OCI-LY7 (cell line): ENCODE measurements at regions not wholly inside any gene's neighbourhood (a gene's known extent, or its start where the extent isn't known, plus 50 kb on each side); places are given as distances from the start of the nearest gene placed in this dataset. TPM values are rescaled to one million over a fixed set of nuclear protein-coding genes. Genes with fewer than 3 reads are reported as not detected.

Experiments used
- small RNA-seq: library from RNA; depleted of rRNA; stranded (forward); fragments of <200 nt; gene quantifications from one replicate; pipeline ENCODE3, GENCODE V24; 2014

Small RNA genes lying in the stretch of these regions (small RNA-seq; reads per million reads assigned to genes)
- not detected for gene RNU6-713P
